SKM-1 (cell line): ENCODE measurements at regions not wholly inside any gene's neighbourhood (a gene's known extent, or its start where the extent isn't known, plus 50 kb on each side); places are given as distances from the start of the nearest gene placed in this dataset.

ENCODE experiments used
- DNase-seq: peaks from one replicate; lab custom pipeline; 2025; ENCODE audit not compliant: unreplicated experiment; lab: John Stamatoyannopoulos, UW

- DNase-seq = no peak
Observed at GRCh38 chr18:73923866-73924265, 223.8 kb downstream of the FBXO15 start.

GRCh38 chr18:73920033-73920432, 227.6 kb downstream of the FBXO15 start:
- DNase-seq = no peak

GRCh38 chr18:73918816-73919215, 228.8 kb downstream of the FBXO15 start:
- no peak for DNase-seq

- DNase-seq = no peak
Observed at GRCh38 chr18:73917046-73917445, 230.6 kb downstream of the FBXO15 start.

- no peak for DNase-seq
Observed at GRCh38 chr18:73913505-73913904, 234.1 kb downstream of the FBXO15 start.

- DNase-seq = no peak
Observed at GRCh38 chr18:73908323-73908722, 239.3 kb downstream of the FBXO15 start.

GRCh38 chr18:73901566-73901965, 246.1 kb downstream of the FBXO15 start:
- DNase-seq = no peak

GRCh38 chr18:73901151-73901550, 246.5 kb downstream of the FBXO15 start:
- no peak for DNase-seq

GRCh38 chr18:73900106-73900835, 247.4 kb downstream of the FBXO15 start:
- DNase-seq = no peak

GRCh38 chr18:73897517-73897916, 250.1 kb downstream of the FBXO15 start:
- DNase-seq = no peak

GRCh38 chr18:73896685-73897084, 250.9 kb downstream of the FBXO15 start:
- no peak for DNase-seq

- no peak for DNase-seq
Observed at GRCh38 chr18:73895701-73896100, 251.9 kb downstream of the FBXO15 start.

GRCh38 chr18:73893880-73894279, 253.8 kb downstream of the FBXO15 start:
- DNase-seq = no peak

- no peak for DNase-seq
Observed at GRCh38 chr18:73891572-73892421, 255.8 kb downstream of the FBXO15 start.

GRCh38 chr18:73888565-73888964, 259.1 kb downstream of the FBXO15 start:
- no peak for DNase-seq

GRCh38 chr18:73887801-73888200, 259.8 kb downstream of the FBXO15 start:
- DNase-seq = no peak

GRCh38 chr18:73884868-73885267, 262.8 kb downstream of the FBXO15 start:
- DNase-seq = no peak

- no peak for DNase-seq
Observed at GRCh38 chr18:73881396-73881917, 266.2 kb downstream of the FBXO15 start.

- DNase-seq = no peak
Observed at GRCh38 chr18:73880387-73880786, 267.2 kb downstream of the FBXO15 start.

- DNase-seq = no peak
Observed at GRCh38 chr18:73879766-73880165, 267.9 kb downstream of the FBXO15 start.

- DNase-seq = no peak
Observed at GRCh38 chr18:73879328-73879727, 268.3 kb downstream of the FBXO15 start.

- DNase-seq = no peak
Observed at GRCh38 chr18:73869182-73869581, 278.5 kb downstream of the FBXO15 start.
